Stomach smooth muscle (tissue), 2 donors: ENCODE measurements at regions not wholly inside any gene's neighbourhood (a gene's known extent, or its start where the extent isn't known, plus 50 kb on each side); places are given as distances from the start of the nearest gene placed in this dataset.

Experiments used
- H3K27ac ChIP-seq: one replicate; pipeline ENCODE4 v1.7.0; 2013; ENCODE audit warnings: mild to moderate bottlenecking, low read length, inconsistent platforms
- H3K27me3 ChIP-seq, 2 donors: one replicate each; pipeline ENCODE4 v1.7.0; 2013; ENCODE audit warnings: low read length in 2 of 2; ENCODE audit not compliant: insufficient read depth in 2 of 2, control insufficient read depth in 1 of 2
- H3K36me3 ChIP-seq, 2 donors: one replicate each; pipeline ENCODE4 v1.7.0; 2013; ENCODE audit warnings: low read length in 2 of 2; ENCODE audit not compliant: control insufficient read depth in 2 of 2, insufficient read depth in 2 of 2
- H3K4me1 ChIP-seq: one replicate; pipeline ENCODE4 v1.7.0; 2013; ENCODE audit warnings: low read length; ENCODE audit not compliant: control insufficient read depth, insufficient read depth
- H3K4me3 ChIP-seq, 2 donors: one replicate each; pipeline ENCODE4 v1.7.0; 2013; ENCODE audit warnings: low read length in 2 of 2
- H3K9ac ChIP-seq, 2 donors: one replicate each; pipeline ENCODE4 v1.7.0; 2013; ENCODE audit warnings: low read length in 2 of 2, mild to moderate bottlenecking in 1 of 2
- H3K9me3 ChIP-seq, 2 donors: one replicate each; pipeline ENCODE4 v1.7.0; 2013; ENCODE audit warnings: low read length in 2 of 2; ENCODE audit not compliant: control insufficient read depth in 2 of 2
- donor health status: healthy.
- donor health status: Pancreatic carcinoma.

GRCh38 chr5:118692811-118693342 is 295.5 kb downstream of the DTWD2 start:
- no peak overlapping the region for H3K9ac ChIP-seq
- no peaks in the 10 kb centered on the region for H3K4me1 ChIP-seq
- H3K27me3 ChIP-seq, result no peaks in the 10 kb centered on the region
- no peak overlapping the region for H3K27ac ChIP-seq
- no peaks in the 10 kb centered on the region for H3K36me3 ChIP-seq
- no peaks in the 10 kb centered on the region for H3K9me3 ChIP-seq
- no peak overlapping the region for H3K4me3 ChIP-seq

- H3K27ac ChIP-seq, result no peak overlapping the region
- H3K4me1 ChIP-seq, result no peaks in the 10 kb centered on the region
- H3K36me3 ChIP-seq, result no peaks in the 10 kb centered on the region
- no peak overlapping the region for H3K9ac ChIP-seq
- H3K4me3 ChIP-seq, result no peak overlapping the region
- no peaks in the 10 kb centered on the region for H3K9me3 ChIP-seq
- no peaks in the 10 kb centered on the region for H3K27me3 ChIP-seq
Measured at GRCh38 chr5:118687661-118688621, 300.4 kb downstream of the DTWD2 start.

DNA sequence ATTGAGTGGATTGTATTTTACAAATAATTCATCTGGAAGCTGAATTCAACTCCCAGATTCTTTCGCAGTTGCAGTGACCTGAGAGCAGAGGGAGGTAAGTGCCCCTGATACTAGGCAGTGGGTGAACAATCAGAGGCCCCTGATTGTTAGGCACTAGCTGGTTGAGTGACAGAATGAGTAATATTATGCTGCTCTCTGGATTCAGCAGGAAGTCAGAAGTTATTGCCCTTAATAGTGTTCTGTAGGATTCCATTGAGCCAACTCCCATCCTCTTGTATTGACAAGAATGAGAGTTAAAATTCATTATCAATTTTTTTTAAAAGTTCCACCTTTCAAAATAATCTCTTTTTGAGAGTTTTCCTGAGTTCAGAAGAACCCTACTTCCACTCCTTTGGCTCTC is 301.2 kb downstream of the DTWD2 start:
- Histone ChIP-seq H3K27me3 (no peaks in the 10 kb centered on the region), H3K9ac (no peak overlapping the region), H3K36me3 (no peaks in the 10 kb centered on the region), H3K9me3 (no peaks in the 10 kb centered on the region), H3K27ac (no peak overlapping the region), H3K4me3 (no peak overlapping the region), H3K4me1 (no peaks in the 10 kb centered on the region)

- H3K27ac ChIP-seq, result no peak overlapping the region
- no peaks in the 10 kb centered on the region for H3K36me3 ChIP-seq
- H3K27me3 ChIP-seq, result no peaks in the 10 kb centered on the region
- no peaks in the 10 kb centered on the region for H3K4me1 ChIP-seq
- H3K9me3 ChIP-seq, result no peaks in the 10 kb centered on the region
- no peak overlapping the region for H3K9ac ChIP-seq
- H3K4me3 ChIP-seq, result no peak overlapping the region
Measured at GRCh38 chr5:118681655-118682054, 306.7 kb downstream of the DTWD2 start.

- Histone ChIP-seq H3K4me1 (no peaks in the 10 kb centered on the region), H3K27me3 (no peaks in the 10 kb centered on the region), H3K9ac (no peak overlapping the region), H3K27ac (no peak overlapping the region), H3K4me3 (peak overlapping the region in 1 of 2 donors; percentile 23), H3K9me3 (no peaks in the 10 kb centered on the region), H3K36me3 (no peaks in the 10 kb centered on the region)
Measured at GRCh38 chr5:118679264-118679940, 308.9 kb downstream of the DTWD2 start.

- Histone ChIP-seq H3K9me3 (no peaks in the 10 kb centered on the region), H3K27ac (no peak overlapping the region), H3K4me3 (no peak overlapping the region), H3K36me3 (no peaks in the 10 kb centered on the region), H3K27me3 (no peaks in the 10 kb centered on the region), H3K4me1 (no peaks in the 10 kb centered on the region), H3K9ac (no peak overlapping the region)
Measured at GRCh38 chr5:118678746-118679145, 309.6 kb downstream of the DTWD2 start.

GRCh38 chr5:118675247-118675646 is 313.1 kb downstream of the DTWD2 start:
- H3K9ac ChIP-seq, result no peak overlapping the region
- no peaks in the 10 kb centered on the region for H3K36me3 ChIP-seq
- no peaks in the 10 kb centered on the region for H3K27me3 ChIP-seq
- H3K27ac ChIP-seq, result no peak overlapping the region
- H3K4me1 ChIP-seq, result no peaks in the 10 kb centered on the region
- H3K9me3 ChIP-seq, result no peaks in the 10 kb centered on the region
- no peak overlapping the region for H3K4me3 ChIP-seq

GRCh38 chr5:118657576-118657975 is 330.8 kb downstream of the DTWD2 start:
- Histone ChIP-seq H3K4me3 (no peak overlapping the region), H3K9me3 (peaks cover 0 to 3% of the 10 kb centered on the region in 2 donors), H3K27ac (no peak overlapping the region), H3K36me3 (no peaks in the 10 kb centered on the region), H3K9ac (no peak overlapping the region), H3K27me3 (no peaks in the 10 kb centered on the region), H3K4me1 (no peaks in the 10 kb centered on the region)

DNA sequence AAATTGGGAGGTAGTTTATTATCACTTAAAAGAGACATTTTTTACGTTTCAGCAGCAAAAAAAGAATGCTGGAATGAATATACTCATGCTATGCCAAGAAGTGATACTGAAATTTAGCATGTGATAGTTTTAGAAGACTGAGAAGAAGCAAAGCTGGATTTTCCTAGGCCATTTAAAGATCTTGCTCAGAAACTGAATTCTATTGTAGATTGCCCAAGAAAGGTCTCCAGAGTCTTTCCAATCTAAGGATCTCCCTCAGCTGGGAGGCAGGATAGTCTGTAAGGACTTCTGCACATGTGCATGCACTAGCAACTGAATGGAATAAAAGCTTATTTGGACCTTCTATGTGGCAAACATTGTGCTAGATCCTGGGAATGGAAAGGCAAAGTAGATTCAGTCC is 334.5 kb downstream of the DTWD2 start:
- peaks cover 0 to 3% of the 10 kb centered on the region in 2 donors for H3K9me3 ChIP-seq
- no peaks in the 10 kb centered on the region for H3K36me3 ChIP-seq
- H3K27ac ChIP-seq, result no peak overlapping the region
- H3K27me3 ChIP-seq, result no peaks in the 10 kb centered on the region
- H3K4me3 ChIP-seq, result no peak overlapping the region
- H3K4me1 ChIP-seq, result no peaks in the 10 kb centered on the region
- H3K9ac ChIP-seq, result no peak overlapping the region

GRCh38 chr5:118653183-118653582 is 335.2 kb downstream of the DTWD2 start:
- no peak overlapping the region for H3K4me3 ChIP-seq
- no peaks in the 10 kb centered on the region for H3K4me1 ChIP-seq
- no peak overlapping the region for H3K27ac ChIP-seq
- no peaks in the 10 kb centered on the region for H3K9me3 ChIP-seq
- no peaks in the 10 kb centered on the region for H3K36me3 ChIP-seq
- no peaks in the 10 kb centered on the region for H3K27me3 ChIP-seq
- H3K9ac ChIP-seq, result no peak overlapping the region
